GM12872 (cell line): ENCODE measurements at regions not wholly inside any gene's neighbourhood (a gene's known extent, or its start where the extent isn't known, plus 50 kb on each side); places are given as distances from the start of the nearest gene placed in this dataset.

ENCODE experiments used
- CTCF ChIP-seq: IDR thresholded peaks from 3 replicates; pipeline ENCODE4 v1.5.1; 2011; ENCODE audit warnings: low read depth, mild to moderate bottlenecking, low read length, moderate library complexity; ENCODE audit not compliant: insufficient read depth

GRCh38 chr10:109174526-109174925, 748.8 kb downstream of the XPNPEP1 start:
- no peak for TF ChIP-seq CTCF

- TF ChIP-seq CTCF: no peak
These were observed 749.4 kb downstream of the XPNPEP1 start for GRCh38 chr10:109173937-109174336.

- TF ChIP-seq CTCF: no peak
These were observed 750.2 kb downstream of the XPNPEP1 start for GRCh38 chr10:109173121-109173520.

- TF ChIP-seq CTCF: no peak
These were observed 756.4 kb downstream of the XPNPEP1 start for GRCh38 chr10:109166935-109167334.

GRCh38 chr10:109159351-109159750, 764.0 kb downstream of the XPNPEP1 start:
- TF ChIP-seq CTCF: no peak

GRCh38 chr10:109156396-109156795, 766.9 kb downstream of the XPNPEP1 start:
- no peak for TF ChIP-seq CTCF

- no peak for TF ChIP-seq CTCF
These were observed 773.5 kb downstream of the XPNPEP1 start for GRCh38 chr10:109149666-109150350.
